Panc1 (cell line): ENCODE measurements at regions not wholly inside any gene's neighbourhood (a gene's known extent, or its start where the extent isn't known, plus 50 kb on each side); places are given as distances from the start of the nearest gene placed in this dataset.

ENCODE experiments used
- ATAC-seq: fragments of 200-7000 bp; cut with Tn5 transposase; 2 replicates; pipeline ENCODE4 v1.9.1; 2020; ENCODE audit warnings: mild to moderate bottlenecking, moderate library complexity
- BruUV-seq: library from RNA; stranded (reverse); fragments of 400-500 nt; replicated peaks from 2 replicates; lab custom pipeline; 2021; lab: Mats Ljungman, UMichigan
- CTCF ChIA-PET: fragments of 300-600 bp; sonication (Branson Sonifier 250); formaldehyde crosslinking; loops from one replicate; lab custom pipeline; 2022; ENCODE audit warnings: antibody characterized with exemption; lab: Charles Lee
- POLR2A ChIA-PET: fragments of 300-600 bp; sonication (Branson Sonifier 250); formaldehyde crosslinking; loops from one replicate; lab custom pipeline; 2022; ENCODE audit warnings: antibody characterized with exemption; lab: Charles Lee
- DNase-seq: peaks from one replicate; pipeline ENCODE4 v3.0.0-alpha.2; 2010; ENCODE audit warnings: low read depth, low spot score
- H3K27ac ChIP-seq: 2 replicates; pipeline ENCODE4 v1.5.1; 2011; ENCODE audit warnings: mild to moderate bottlenecking, low read length, inconsistent platforms
- H3K27me3 ChIP-seq: fragments of 200-500 bp; sonication (Bioruptor generic); 2 replicates; pipeline ENCODE4 v1.6.0; 2014; ENCODE audit warnings: low read length, inconsistent platforms; ENCODE audit not compliant: control insufficient read depth, insufficient read depth
- H3K36me3 ChIP-seq: fragments of 200-500 bp; sonication (Bioruptor generic); 2 replicates; pipeline ENCODE4 v1.5.1; 2014; ENCODE audit warnings: inconsistent platforms, mild to moderate bottlenecking, low read length, moderate library complexity; ENCODE audit not compliant: control insufficient read depth, insufficient read depth
- H3K4me1 ChIP-seq: 2 replicates; pipeline ENCODE4 v1.5.1; 2011; ENCODE audit warnings: inconsistent platforms, mild to moderate bottlenecking, low read length, moderate library complexity; ENCODE audit not compliant: control insufficient read depth, insufficient read depth
- H3K4me3 ChIP-seq, 2 experiments: 2 replicates each; pipeline ENCODE4 v1.5.1; 2011 to 2012; ENCODE audit warnings: low read depth in 2 of 2, low read length in 2 of 2, mild to moderate bottlenecking in 2 of 2, inconsistent platforms in 1 of 2, moderate library complexity in 1 of 2
- H3K9me3 ChIP-seq: fragments of 200-500 bp; sonication (Bioruptor generic); 2 replicates; pipeline ENCODE4 v1.5.1; 2014; ENCODE audit warnings: low read depth, mild to moderate bottlenecking, inconsistent platforms, low read length, moderate library complexity; ENCODE audit not compliant: control insufficient read depth, insufficient read depth
- CTCF ChIP-seq: fragments of 450-650 bp; IDR thresholded peaks from 2 replicates; pipeline ENCODE4 v1.5.1; 2017; ENCODE audit warnings: mild to moderate bottlenecking
- POLR2AphosphoS5 ChIP-seq: IDR thresholded peaks from 2 replicates; pipeline ENCODE4 v1.6.1; 2012; ENCODE audit warnings: mild to moderate bottlenecking, low read depth, low read length, moderate library complexity
- REST ChIP-seq, 2 experiments: IDR thresholded peaks; 2 replicates each; pipeline ENCODE4 v1.6.1; 2011 to 2012; ENCODE audit warnings: low read depth in 2 of 2, control low read depth in 1 of 2, low read length in 1 of 2, mild to moderate bottlenecking in 1 of 2, moderate library complexity in 1 of 2; ENCODE audit not compliant: insufficient read depth in 1 of 2
- SIN3A ChIP-seq: IDR thresholded peaks from 2 replicates; pipeline ENCODE4 v1.6.1; 2012; ENCODE audit warnings: low read depth, mild to moderate bottlenecking, low read length, moderate library complexity, borderline replicate concordance; ENCODE audit not compliant: insufficient read depth
- TCF7L2 ChIP-seq: IDR thresholded peaks from 2 replicates; pipeline ENCODE4 v1.6.1; 2011; ENCODE audit warnings: mild to moderate bottlenecking, low read depth, low read length, inconsistent platforms
- in situ Hi-C: cut with HindIII; loops from 2 replicates; pipeline ENCODE4 v1.10.0; 2016; ENCODE audit warnings: low sequenced_read_pairs, low pct_unique_long_range_greater_than_20kb
- intact Hi-C: fragments of 100-400 bp; cut with micrococcal nuclease; formaldehyde crosslinking; loops from one replicate; pipeline ENCODE4 v1.10.0; 2022; ENCODE audit not compliant: unreplicated experiment

GRCh38 chr2:188089901-188090300 lies 201.8 kb upstream of the GULP1 start:
- no TSS peak for BruUV-seq

GRCh38 chr2:188091220-188091619 lies 200.5 kb upstream of the GULP1 start:
- Histone ChIP-seq H3K36me3 (no peaks in the 10 kb centered on the region), H3K27ac (no peak overlapping the region), H3K4me1 (no peaks in the 10 kb centered on the region), H3K27me3 (no peaks in the 10 kb centered on the region), H3K9me3 (peaks cover 12% of the 10 kb centered on the region; the same call in 1 of the 2 replicates), H3K4me3 (no peak overlapping the region)
- TF ChIP-seq TCF7L2 = no peak
- TF ChIP-seq CTCF = no peak
- POLR2A ChIA-PET = interaction anchor here (0.7 kb wide), 1 partner anchor 8 kb away, joined by 3 read pairs; no protein-coding TSS in a partner anchor
- ATAC-seq (no peak), DNase-seq (no peak)
- BruUV-seq = no TSS peak
- in situ Hi-C loops = no loop called here
- CTCF ChIA-PET = no interaction called here
- intact Hi-C loops = no loop called here

More at GRCh38 chr2:188089901-188090300, 201.8 kb upstream of the GULP1 start:
- TF ChIP-seq SIN3A (no peak), POLR2AphosphoS5 (no peak), TCF7L2 (no peak), REST (IDR thresholded peaks at IDR 0.05; ENCODE audit: insufficient read depth in 1 of 2, low read depth in 2 of 2, low read length in 1 of 2) (no peak), CTCF (no peak)
- CTCF ChIA-PET = no interaction called here
- Histone ChIP-seq H3K4me1 (no peaks in the 10 kb centered on the region), H3K4me3 (no peak overlapping the region), H3K9me3 (peaks cover 12% of the 10 kb centered on the region; the same call in 1 of the 2 replicates), H3K36me3 (no peaks in the 10 kb centered on the region), H3K27me3 (no peaks in the 10 kb centered on the region), H3K27ac (no peak overlapping the region)
- ATAC-seq = no peak
- DNase-seq = no peak
- POLR2A ChIA-PET = no interaction called here
- intact Hi-C loops (no loop called here), in situ Hi-C loops (no loop called here)
